SU-DHL-6 (cell line): ENCODE measurements at regions not wholly inside any gene's neighbourhood (a gene's known extent, or its start where the extent isn't known, plus 50 kb on each side); places are given as distances from the start of the nearest gene placed in this dataset.
"Not testable (repeated sequence)": the region's sequence is repeated elsewhere in the genome, so short reads cannot be mapped to it uniquely, and the experiment has no call there.

Experiments
- H2AFZ ChIP-seq: fragments of 200-600 bp; sonication (generic); 2 replicates; pipeline ENCODE4 v1.6.1; 2014; ENCODE audit warnings: low read depth, mild to moderate bottlenecking, moderate library complexity, mixed read lengths, antibody characterized with exemption, low read length; ENCODE audit not compliant: severe bottlenecking
- H3F3A ChIP-seq: fragments of 200-600 bp; shearing (Covaris generic); 2 replicates; pipeline ENCODE4 v1.6.0; 2016; ENCODE audit warnings: antibody characterized with exemption, mild to moderate bottlenecking; ENCODE audit not compliant: insufficient read depth
- H3K27ac ChIP-seq: fragments of 200-600 bp; sonication (generic); 2 replicates; pipeline ENCODE4 v1.5.1; 2016; ENCODE audit warnings: low read depth, mild to moderate bottlenecking, low read length, moderate library complexity, mixed read lengths
- H3K27me3 ChIP-seq: fragments of 200-600 bp; sonication (generic), shearing (Covaris generic); 2 replicates; pipeline ENCODE4 v1.6.0; 2014; ENCODE audit warnings: mild to moderate bottlenecking, low read length
- H3K36me3 ChIP-seq: fragments of 200-600 bp; sonication (generic); 2 replicates; pipeline ENCODE4 v1.6.1; 2014; ENCODE audit warnings: mild to moderate bottlenecking, low read length, mixed read lengths
- H3K4me2 ChIP-seq: fragments of 300-600, 200-600 bp; shearing (Covaris generic), sonication (generic); 2 replicates; pipeline ENCODE4 v1.6.0; 2014; ENCODE audit warnings: low read length, low read depth, mild to moderate bottlenecking; ENCODE audit not compliant: poor library complexity, severe bottlenecking
- H3K4me3 ChIP-seq: fragments of 200-600 bp; sonication (generic); 2 replicates; pipeline ENCODE4 v1.5.1; 2014; ENCODE audit warnings: antibody characterized with exemption, low read length, mild to moderate bottlenecking, mixed read lengths; ENCODE audit not compliant: insufficient read depth, poor library complexity, severe bottlenecking
- H3K79me2 ChIP-seq: fragments of 200-600 bp; sonication (generic); 2 replicates; pipeline ENCODE4 v1.6.1; 2014; ENCODE audit warnings: mild to moderate bottlenecking, low read length, moderate library complexity; ENCODE audit not compliant: insufficient read depth
- H3K9ac ChIP-seq: fragments of 200-600 bp; sonication (generic); 2 replicates; pipeline ENCODE4 v1.7.0; 2014; ENCODE audit warnings: mild to moderate bottlenecking, low read length
- H3K9me2 ChIP-seq: fragments of 200-600 bp; sonication (generic); replicated peaks from 2 replicates; pipeline ENCODE4 v1.6.1; 2014; ENCODE audit warnings: low read length; ENCODE audit not compliant: insufficient read depth
- H3K9me3 ChIP-seq: fragments of 200-600 bp; sonication (generic); 2 replicates; pipeline ENCODE4 v1.6.1; 2014; ENCODE audit warnings: low read length, mixed read lengths; ENCODE audit not compliant: insufficient read depth
- H4K20me1 ChIP-seq: fragments of 200-600 bp; sonication (generic); 2 replicates; pipeline ENCODE4 v1.6.1; 2014; ENCODE audit warnings: low read depth, mild to moderate bottlenecking, antibody characterized with exemption, low read length, moderate library complexity, mixed read lengths
- EZH2phosphoT487 ChIP-seq: fragments of 200-600 bp; sonication (generic), shearing (Covaris generic); conservative IDR thresholded peaks from 2 replicates; pipeline ENCODE4 v1.6.1; 2018; ENCODE audit warnings: mild to moderate bottlenecking, antibody characterized with exemption, low read length, moderate library complexity, mixed read lengths
- TF ChIP-seq, protein P1 (sequence below): fragments of 200-600 bp; sonication (generic); IDR thresholded peaks from one replicate; pipeline ENCODE4 v1.5.1; 2017; ENCODE audit warnings: antibody characterized with exemption, mild to moderate bottlenecking, low read length, moderate library complexity; ENCODE audit not compliant: insufficient read depth, poor library complexity, severe bottlenecking

DNA sequence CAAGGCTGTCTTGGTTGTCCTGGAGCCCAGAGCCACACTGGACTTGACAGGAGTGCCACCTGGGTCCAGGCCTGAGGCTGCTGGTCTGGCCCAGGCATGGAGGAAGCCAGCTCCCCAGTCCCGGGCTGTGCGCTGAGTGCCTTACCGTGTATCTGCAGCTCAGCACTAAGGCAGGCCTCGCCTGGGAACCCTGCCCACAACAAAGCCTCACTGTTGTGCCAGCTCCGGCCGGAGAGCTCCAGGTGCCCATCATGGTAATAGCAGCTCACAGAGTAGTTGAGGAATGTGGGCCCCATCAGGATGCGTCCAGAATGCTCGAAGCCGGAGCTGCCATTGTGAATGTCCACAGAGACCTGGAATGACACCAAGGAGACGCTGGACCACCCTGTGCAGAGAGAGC is 72.2 kb downstream of the RMI2 start:
- TF ChIP-seq, protein P1, sequence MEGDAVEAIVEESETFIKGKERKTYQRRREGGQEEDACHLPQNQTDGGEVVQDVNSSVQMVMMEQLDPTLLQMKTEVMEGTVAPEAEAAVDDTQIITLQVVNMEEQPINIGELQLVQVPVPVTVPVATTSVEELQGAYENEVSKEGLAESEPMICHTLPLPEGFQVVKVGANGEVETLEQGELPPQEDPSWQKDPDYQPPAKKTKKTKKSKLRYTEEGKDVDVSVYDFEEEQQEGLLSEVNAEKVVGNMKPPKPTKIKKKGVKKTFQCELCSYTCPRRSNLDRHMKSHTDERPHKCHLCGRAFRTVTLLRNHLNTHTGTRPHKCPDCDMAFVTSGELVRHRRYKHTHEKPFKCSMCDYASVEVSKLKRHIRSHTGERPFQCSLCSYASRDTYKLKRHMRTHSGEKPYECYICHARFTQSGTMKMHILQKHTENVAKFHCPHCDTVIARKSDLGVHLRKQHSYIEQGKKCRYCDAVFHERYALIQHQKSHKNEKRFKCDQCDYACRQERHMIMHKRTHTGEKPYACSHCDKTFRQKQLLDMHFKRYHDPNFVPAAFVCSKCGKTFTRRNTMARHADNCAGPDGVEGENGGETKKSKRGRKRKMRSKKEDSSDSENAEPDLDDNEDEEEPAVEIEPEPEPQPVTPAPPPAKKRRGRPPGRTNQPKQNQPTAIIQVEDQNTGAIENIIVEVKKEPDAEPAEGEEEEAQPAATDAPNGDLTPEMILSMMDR: no peak
- no peak for TF ChIP-seq EZH2phosphoT487
- no peak overlapping the region for H3K4me2 ChIP-seq
- H3K27me3 ChIP-seq: no peaks in the 10 kb centered on the region
- H3K27ac ChIP-seq: no peak overlapping the region
- H3K4me3 ChIP-seq: no peak overlapping the region
- H4K20me1 ChIP-seq: no peaks in the 10 kb centered on the region
- no peaks in the 10 kb centered on the region for H3K79me2 ChIP-seq
- H3K9ac ChIP-seq: no peak overlapping the region
- H3K9me3 ChIP-seq: no peaks in the 10 kb centered on the region
- H3F3A ChIP-seq: no peaks in the 10 kb centered on the region
- no peaks in the 10 kb centered on the region for H3K36me3 ChIP-seq
- H2AFZ ChIP-seq: no peak overlapping the region
- H3K9me2 ChIP-seq: no peaks in the 10 kb centered on the region

DNA sequence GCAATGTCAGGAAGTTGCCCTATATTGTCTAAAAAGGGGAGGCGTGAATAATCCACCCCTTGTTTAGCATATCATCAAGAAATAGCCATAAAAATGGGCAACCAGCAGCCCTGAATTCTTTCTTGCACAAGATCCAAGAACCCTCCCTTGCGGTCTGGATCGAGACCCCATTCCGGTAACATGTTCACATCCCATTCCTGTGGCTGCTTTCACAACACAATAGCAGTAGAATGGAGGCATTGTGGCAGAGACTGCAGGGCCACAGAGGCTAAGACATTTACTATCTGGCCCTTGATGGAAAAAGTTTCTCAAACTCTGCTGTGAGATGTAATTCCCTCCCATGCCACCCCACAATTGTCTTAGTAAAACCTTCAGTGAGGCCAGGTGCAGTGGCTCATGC is 73.2 kb downstream of the RMI2 start:
- no peak for TF ChIP-seq EZH2phosphoT487
- TF ChIP-seq, protein P1: no peak
- no peak overlapping the region for H3K4me3 ChIP-seq
- no peak overlapping the region for H3K9ac ChIP-seq
- no peak overlapping the region for H3K4me2 ChIP-seq
- H3K27ac ChIP-seq: no peak overlapping the region
- no peaks in the 10 kb centered on the region for H3K9me3 ChIP-seq
- no peaks in the 10 kb centered on the region for H3K27me3 ChIP-seq
- no peaks in the 10 kb centered on the region for H4K20me1 ChIP-seq
- H3K36me3 ChIP-seq: no peaks in the 10 kb centered on the region
- no peaks in the 10 kb centered on the region for H3F3A ChIP-seq
- H2AFZ ChIP-seq: no peak overlapping the region
- H3K79me2 ChIP-seq: no peaks in the 10 kb centered on the region
- H3K9me2 ChIP-seq: no peaks in the 10 kb centered on the region

DNA sequence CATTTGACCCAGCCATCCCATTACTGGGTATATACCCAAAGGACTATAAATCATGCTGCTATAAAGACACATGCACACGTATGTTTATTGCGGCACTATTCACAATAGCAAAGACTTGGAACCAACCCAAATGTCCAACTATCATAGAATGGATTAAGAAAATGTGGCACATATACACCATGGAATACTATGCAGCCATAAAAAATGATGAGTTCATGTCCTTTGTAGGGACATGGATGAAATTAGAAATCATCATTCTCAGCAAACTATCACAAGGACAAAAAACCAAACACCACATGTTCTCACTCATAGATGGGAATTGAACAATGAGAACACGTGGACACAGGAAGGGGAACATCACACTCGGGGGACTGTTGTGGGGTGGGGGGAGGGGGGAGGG is 74.8 kb downstream of the RMI2 start:
- H3F3A ChIP-seq, H3K27me3 ChIP-seq, H3K4me2 ChIP-seq, H3K36me3 ChIP-seq, H3K9me3 ChIP-seq, H2AFZ ChIP-seq, H3K27ac ChIP-seq, H4K20me1 ChIP-seq, H3K9ac ChIP-seq, H3K79me2 ChIP-seq, H3K9me2 ChIP-seq, H3K4me3 ChIP-seq: not testable (repeated sequence)

DNA sequence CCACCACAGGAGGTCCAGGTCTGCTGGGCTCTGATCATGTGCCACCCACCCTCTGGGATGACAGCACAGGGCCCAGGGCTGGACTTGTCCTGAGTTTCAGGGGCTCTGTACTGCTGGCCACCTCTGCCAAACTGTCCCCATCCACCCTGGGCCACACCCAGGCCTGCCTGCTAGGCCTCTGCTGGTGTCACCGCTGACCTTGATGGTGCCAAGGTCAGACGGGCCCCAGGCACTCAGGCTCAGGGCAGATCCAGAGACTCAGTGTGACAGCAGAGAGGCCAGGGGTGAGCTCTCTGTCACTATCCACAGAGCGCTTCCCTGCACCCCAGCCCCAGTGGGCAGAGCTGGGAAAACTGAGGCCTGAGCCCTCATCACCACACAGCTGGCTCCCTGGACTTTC is 75.6 kb downstream of the RMI2 start:
- Histone ChIP-seq H3K9ac (no peak overlapping the region), H3K36me3 (no peaks in the 10 kb centered on the region), H2AFZ (no peak overlapping the region), H4K20me1 (no peaks in the 10 kb centered on the region), H3K9me3 (no peaks in the 10 kb centered on the region), H3F3A (no peaks in the 10 kb centered on the region), H3K27me3 (no peaks in the 10 kb centered on the region), H3K9me2 (no peaks in the 10 kb centered on the region), H3K4me2 (no peak overlapping the region), H3K79me2 (no peaks in the 10 kb centered on the region), H3K27ac (no peak overlapping the region), H3K4me3 (no peak overlapping the region)
- TF ChIP-seq EZH2phosphoT487: no peak
- TF ChIP-seq, protein P1: no peak
